Posterior cingulate gyrus (tissue), 11 donors: ENCODE measurements at regions not wholly inside any gene's neighbourhood (a gene's known extent, or its start where the extent isn't known, plus 50 kb on each side); places are given as distances from the start of the nearest gene placed in this dataset.
"Not testable (repeated sequence)": the region's sequence is repeated elsewhere in the genome, so short reads cannot be mapped to it uniquely, and the experiment has no call there.

Source experiments
- DNase-seq, 10 donors: peaks; one replicate each; pipeline versions ENCODE4 v3.0.0 to v3.0.0-alpha.2; 2020 to 2021; ENCODE audit warnings: mixed read lengths in 3 of 10
- intact Hi-C: fragments of 100-400 bp; cut with DNase I; formaldehyde crosslinking; loops from one replicate; pipeline ENCODE4 v1.15.1; 2023

- intact Hi-C loops, result not testable (repeated sequence)
- peak in 1 of 10 donors; percentile 57 for DNase-seq
These were observed 64.4 kb downstream of the KLRB1 start for GRCh38 chr12:9543341-9543740.

- DNase-seq, intact Hi-C loops: not testable (repeated sequence)
These were observed 64.9 kb downstream of the KLRB1 start for GRCh38 chr12:9542827-9543226.

- intact Hi-C loops, DNase-seq: not testable (repeated sequence)
These were observed 91.8 kb downstream of the KLRB1 start for GRCh38 chr12:9515925-9516324.

GRCh38 chr12:9512695-9513094 is 95.0 kb downstream of the KLRB1 start:
- DNase-seq, intact Hi-C loops: not testable (repeated sequence)

- DNase-seq, intact Hi-C loops: not testable (repeated sequence)
These were observed 97.2 kb downstream of the KLRB1 start for GRCh38 chr12:9510392-9511011.

- DNase-seq, result no peak
- intact Hi-C loops, result no loop called here
These were observed 98.1 kb downstream of the KLRB1 start for GRCh38 chr12:9509464-9510161.

GRCh38 chr12:9506746-9507145 is 101.0 kb downstream of the KLRB1 start:
- DNase-seq, result no peak
- intact Hi-C loops, result no loop called here

GRCh38 chr12:9503384-9503783 is 104.3 kb downstream of the KLRB1 start:
- DNase-seq, intact Hi-C loops: not testable (repeated sequence)

GRCh38 chr12:9502845-9503244 is 104.9 kb downstream of the KLRB1 start:
- intact Hi-C loops, result not testable (repeated sequence)

GRCh38 chr12:9493325-9493724 is 114.4 kb downstream of the KLRB1 start:
- intact Hi-C loops, DNase-seq: not testable (repeated sequence)

More at GRCh38 chr12:9502845-9503244, 104.9 kb downstream of the KLRB1 start:
- DNase-seq, result not testable (repeated sequence)

- DNase-seq, intact Hi-C loops: not testable (repeated sequence)
These were observed 126.4 kb downstream of the KLRB1 start for GRCh38 chr12:9481289-9481688.

- DNase-seq, intact Hi-C loops: not testable (repeated sequence)
These were observed 133.5 kb downstream of the KLRB1 start for GRCh38 chr12:9474197-9474596.

- intact Hi-C loops, DNase-seq: not testable (repeated sequence)
These were observed 134.1 kb downstream of the KLRB1 start for GRCh38 chr12:9473638-9474037.

- intact Hi-C loops, DNase-seq: not testable (repeated sequence)
These were observed 136.2 kb downstream of the KLRB1 start for GRCh38 chr12:9471501-9471900.

GRCh38 chr12:9470367-9470766 is 137.3 kb downstream of the KLRB1 start:
- DNase-seq, intact Hi-C loops: not testable (repeated sequence)

- intact Hi-C loops, result loop anchor here (1.0 kb wide), 1 partner anchor 139 kb away; no protein-coding TSS in a partner anchor
- not testable (repeated sequence) for DNase-seq
These were observed 137.8 kb downstream of the KLRB1 start for GRCh38 chr12:9469956-9470355.

- DNase-seq, result not testable (repeated sequence)
- intact Hi-C loops, result loop anchor here (1.0 kb wide), 1 partner anchor 138 kb away; no protein-coding TSS in a partner anchor
These were observed 138.3 kb downstream of the KLRB1 start for GRCh38 chr12:9469463-9469862.

GRCh38 chr12:9468998-9469397 is 138.7 kb downstream of the KLRB1 start:
- intact Hi-C loops, result loop anchor here (1.0 kb wide), 1 partner anchor 138 kb away; no protein-coding TSS in a partner anchor
- peak in 6 of 10 donors; percentile 44 to 82 (median 57) for DNase-seq

- intact Hi-C loops, DNase-seq: not testable (repeated sequence)
These were observed 139.6 kb downstream of the KLRB1 start for GRCh38 chr12:9468144-9468543.

GRCh38 chr12:9464408-9464807 is 143.3 kb downstream of the KLRB1 start:
- intact Hi-C loops, result no loop called here
- DNase-seq, result no peak

GRCh38 chr12:9455516-9455915 is 152.2 kb downstream of the KLRB1 start:
- DNase-seq, intact Hi-C loops: not testable (repeated sequence)
